Fibroblast of the conjunctiva (primary cell): ENCODE measurements at regions not wholly inside any gene's neighbourhood (a gene's known extent, or its start where the extent isn't known, plus 50 kb on each side); places are given as distances from the start of the nearest gene placed in this dataset.
A peak's percentile ranks its signal among the peaks of the same experiment; 100 is the strongest.

ENCODE experiments used
- DNase-seq: peaks from one replicate; pipeline ENCODE4 v3.0.0-alpha.2; 2010; ENCODE audit warnings: low read depth

DNA sequence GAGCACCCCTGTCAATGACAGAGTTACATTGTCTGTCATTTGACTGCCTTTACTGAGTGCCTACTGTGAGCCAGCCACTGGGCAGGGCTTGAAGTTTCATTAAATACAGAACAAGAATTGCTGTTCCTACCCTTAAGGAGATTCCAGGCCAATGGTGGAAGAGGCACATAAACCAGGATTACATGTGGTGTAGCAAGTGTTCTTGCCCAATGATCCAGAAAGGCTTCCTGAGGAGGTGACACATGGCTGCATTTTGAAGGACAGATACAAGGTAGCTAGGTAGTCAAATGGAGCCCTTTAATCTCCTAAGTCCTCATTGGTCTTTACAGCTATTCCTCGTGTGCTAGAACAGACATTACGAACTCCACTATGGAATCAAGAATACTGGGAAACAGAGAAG is 312.7 kb downstream of the ETAA1 start:
- DNase-seq, result no peak

DNA sequence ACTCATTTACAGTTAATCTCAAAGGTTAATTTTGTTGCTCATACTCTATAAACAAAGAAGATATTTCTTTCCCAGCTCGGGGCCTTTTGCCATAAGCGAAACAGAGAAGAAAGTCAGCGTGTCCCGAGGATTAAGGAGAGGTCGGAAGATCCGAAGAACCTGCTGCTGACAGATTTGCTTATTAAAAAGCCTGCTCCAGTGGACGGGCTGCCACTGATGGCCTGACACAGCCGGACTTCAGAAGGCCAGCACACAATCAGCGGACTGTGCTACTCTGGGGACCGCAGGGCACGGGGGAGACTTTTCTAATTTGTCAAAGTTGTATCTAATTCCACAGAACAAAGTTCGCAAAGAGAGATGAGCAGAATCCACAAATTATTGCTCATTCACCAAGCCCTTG is 315.4 kb downstream of the ETAA1 start:
- no peak for DNase-seq

DNA sequence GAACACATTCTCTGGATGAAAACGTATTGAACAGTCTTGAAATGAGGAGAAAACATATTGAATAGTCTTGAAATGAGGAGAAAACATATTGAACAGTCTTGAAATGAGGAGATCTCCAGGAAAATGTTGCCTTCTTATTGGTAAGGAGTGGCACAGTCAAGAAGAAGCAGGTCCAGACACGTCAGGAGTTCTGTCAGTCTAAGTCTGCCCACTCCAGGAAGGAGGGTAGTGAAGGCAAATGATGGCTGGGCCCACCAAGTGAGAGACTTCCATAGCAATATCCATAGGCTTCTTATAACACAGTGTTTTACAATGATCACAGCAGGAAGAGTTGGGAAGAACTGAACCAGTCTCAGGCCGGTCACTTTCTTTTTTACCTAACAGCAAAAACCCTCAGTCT is 316.2 kb downstream of the ETAA1 start:
- no peak for DNase-seq

DNA sequence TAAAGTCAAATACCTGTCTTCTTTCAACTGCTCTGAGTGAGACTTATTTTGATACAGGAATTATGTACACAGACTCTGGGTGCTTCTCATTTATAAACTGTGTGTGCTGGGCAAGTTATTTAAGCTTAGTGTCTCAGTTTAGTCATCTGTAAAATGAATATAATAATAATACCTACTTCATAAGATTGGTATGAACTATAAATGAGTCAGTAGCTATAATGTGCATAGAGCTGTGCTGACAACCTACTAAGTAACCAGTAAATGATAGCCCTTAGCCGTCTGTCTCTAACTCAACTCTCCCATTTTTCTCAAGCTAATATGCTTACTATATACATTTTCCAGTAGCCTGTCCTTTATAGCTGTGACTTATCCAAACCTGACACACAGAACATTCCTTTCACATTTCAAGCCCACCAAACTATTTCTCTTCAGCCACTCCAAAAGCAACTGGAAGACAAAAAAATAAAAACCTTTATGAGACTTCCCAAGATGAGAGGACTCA is 319.8 kb downstream of the ETAA1 start:
- no peak for DNase-seq

DNA sequence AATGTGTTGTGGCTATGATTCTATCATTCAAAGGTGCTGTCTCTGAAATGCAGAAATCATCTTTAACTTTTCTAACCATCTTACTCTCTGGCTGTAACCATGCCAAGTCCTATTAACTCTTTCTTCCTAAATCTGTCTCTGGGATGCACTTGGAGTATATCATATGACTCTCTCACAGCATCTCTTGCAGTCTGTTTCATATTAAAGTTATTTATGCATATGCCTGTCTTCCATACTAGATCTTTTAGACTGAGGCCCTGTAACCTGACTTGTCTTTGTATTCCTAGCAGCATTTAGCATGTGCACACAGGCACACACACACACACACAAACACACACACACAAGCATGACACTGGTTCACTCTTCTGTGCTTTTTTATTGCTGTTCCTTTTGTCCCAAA is 320.6 kb downstream of the ETAA1 start:
- no peak for DNase-seq

DNA sequence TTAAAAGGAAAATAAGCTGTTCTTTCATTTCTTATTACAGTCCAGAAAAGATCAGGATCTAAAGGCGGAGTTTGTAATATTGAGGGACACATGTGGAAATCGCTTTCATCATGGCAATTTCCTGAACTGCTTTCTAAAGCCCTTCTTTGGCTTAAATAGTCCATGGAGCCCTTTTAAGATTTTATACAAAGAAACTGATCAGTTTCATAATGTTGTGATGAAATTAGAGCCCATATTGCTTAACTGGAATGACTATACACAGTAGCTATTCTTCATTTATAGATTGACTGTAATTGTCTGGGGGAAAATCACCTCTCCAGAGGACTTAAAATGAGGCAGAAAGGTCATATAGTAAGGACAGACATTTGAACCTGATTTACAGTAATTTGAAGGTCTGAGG is 322.2 kb downstream of the ETAA1 start:
- no peak for DNase-seq

DNA sequence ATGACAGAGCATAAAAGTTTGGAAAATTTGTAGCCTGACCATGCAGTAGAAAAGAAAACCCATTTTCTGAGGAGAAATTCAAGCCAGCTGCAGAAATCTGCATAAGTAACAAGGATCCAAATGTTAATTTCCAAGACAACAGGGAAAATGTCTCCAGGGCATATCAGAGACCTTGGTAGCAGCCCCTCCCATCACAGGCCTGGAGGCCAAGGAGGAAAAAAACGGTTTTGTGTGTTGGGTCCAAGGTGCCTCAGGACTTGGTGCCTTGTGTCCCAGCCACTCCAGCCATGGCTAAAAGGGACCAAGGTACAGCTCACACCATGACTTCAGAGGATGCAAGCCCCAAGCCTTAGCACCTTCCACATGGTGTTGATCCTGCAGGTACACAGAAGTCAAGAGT is 324.4 kb downstream of the ETAA1 start:
- DNase-seq, result no peak

DNA sequence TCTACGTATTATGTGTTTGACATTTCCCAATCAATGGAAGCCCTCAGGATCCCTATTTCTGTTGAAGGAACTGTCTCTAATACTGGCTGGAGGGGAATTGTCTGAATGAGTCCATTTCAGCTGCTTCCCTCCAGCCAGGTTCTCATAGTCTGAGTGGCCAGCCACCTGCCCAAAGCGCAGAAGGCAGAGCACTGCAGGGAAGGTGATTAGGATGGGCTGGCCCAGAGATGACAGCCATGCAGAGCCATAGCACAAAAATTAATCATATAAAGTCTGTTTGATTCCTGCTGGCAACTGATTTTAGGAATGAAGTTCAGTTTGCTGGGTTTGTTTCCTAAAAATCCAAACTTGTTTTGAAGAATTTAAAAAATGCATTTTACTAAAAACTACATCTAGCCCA is 327.1 kb downstream of the ETAA1 start:
- no peak for DNase-seq

DNA sequence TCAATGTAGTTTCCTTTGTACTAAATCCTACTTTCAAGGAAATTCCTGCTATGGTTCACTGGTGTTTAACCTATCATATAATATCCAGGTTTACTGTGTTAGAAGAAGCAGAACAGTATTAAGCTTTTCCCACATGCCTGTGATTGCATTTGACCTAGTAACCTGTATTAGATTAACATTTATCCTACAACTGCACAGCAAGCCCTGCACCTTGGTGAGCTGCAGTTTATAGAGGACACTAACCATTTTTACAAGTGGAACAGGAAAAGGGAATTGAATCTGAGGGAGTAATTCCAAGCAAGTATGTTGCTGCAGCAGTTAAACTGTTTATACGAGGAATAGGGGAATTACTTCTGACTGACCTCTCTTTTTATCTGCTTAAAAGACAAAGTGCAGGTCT is 328.6 kb downstream of the ETAA1 start:
- no peak for DNase-seq

DNA sequence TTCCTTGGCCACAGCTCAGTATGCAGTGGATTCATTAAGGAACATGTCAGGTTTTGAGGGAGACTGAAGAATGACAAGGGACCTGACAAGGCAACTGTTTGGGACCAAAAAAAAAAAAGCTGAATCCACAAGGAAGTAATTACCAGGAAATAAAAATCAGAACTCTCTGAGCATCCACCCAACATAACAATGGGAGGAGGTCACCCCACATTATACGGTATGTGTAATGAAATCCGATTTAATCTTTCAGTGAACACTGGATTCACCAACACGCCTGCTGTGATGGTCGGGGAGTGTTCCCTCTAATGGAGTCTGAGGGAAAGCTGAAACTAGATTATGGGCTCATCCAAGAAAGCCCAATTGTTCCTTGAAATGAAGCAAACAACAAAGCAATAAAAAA is 329.3 kb downstream of the ETAA1 start:
- no peak for DNase-seq

DNA sequence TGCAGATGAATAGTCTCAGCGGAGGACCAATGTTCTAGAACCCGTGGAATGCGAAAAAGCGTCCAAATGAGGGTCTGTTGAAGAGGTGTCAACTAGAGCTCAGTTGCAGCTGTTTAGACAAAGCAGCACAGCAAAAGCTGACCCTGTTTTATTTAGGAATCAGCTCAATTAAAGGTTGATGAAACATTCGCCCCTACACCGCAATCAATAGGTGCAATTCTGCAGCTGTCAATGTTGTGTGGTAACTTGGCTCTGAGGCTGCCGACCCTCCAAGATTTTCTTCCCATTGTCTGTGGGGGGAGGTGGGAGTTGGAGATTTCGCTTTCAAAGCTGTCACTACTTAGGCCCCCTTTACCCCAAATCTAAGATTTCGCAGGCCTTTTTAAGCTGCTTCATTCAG is 330.0 kb downstream of the ETAA1 start:
- no peak for DNase-seq

DNA sequence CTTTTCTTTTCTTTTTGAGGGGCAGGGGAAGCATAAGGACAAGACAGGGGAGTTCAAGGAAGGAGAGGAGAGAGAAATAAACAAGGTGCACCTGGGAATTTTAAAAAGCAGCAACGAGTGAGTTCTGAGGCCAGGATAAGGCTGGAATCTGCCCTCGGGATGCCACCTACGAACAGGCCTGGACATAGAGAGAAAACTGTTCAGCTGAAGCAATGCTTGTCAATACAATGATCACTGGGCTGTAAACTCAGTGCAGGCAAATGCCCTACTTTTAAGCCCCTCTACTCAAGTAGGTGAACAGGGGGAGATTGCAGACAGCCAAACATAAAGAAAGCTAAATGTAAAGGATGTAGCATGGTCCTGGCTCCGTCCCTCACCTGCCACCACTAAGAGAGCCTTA is 330.5 kb downstream of the ETAA1 start:
- no peak for DNase-seq

DNA sequence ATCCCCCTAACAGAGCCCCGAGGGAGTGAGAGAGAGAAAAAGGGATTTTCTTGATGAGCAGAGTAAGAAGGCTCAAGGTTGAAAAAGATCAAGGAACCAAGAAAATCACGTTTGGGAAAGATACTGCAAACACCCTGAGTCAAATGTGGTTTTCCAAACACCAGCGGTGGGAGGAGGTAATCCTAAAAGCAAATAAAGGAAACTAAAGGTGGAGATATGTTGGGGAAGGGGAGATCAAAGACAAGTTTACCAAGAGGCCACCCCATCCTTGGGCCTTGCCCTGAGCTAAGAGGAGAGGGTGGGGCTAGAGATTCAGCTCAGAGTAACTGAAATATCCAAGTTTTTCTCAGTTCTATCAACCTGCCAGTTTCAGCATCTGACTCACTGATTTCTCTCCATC is 332.3 kb downstream of the ETAA1 start:
- DNase-seq, result no peak

DNA sequence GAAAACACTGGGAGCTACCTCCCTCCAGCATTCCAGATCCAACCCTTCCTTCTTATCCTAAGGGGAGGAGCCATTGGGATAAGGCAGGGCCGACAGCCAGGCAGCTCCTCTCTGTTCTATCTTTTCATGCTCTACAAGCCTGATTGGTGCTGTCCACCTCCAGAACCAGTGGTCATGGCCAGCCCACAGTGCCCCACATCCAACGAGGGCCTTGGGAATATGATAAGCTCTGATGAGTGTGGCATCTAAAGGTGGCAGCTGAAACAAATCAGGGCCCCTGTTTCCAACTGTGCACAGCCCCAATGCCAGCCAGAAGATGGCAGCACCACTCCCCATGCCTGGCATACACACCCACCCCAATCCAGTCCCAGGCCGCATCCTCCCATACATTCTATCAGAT is 329.3 kb downstream of the C1D start:
- DNase-seq, result peak; percentile 14

DNA sequence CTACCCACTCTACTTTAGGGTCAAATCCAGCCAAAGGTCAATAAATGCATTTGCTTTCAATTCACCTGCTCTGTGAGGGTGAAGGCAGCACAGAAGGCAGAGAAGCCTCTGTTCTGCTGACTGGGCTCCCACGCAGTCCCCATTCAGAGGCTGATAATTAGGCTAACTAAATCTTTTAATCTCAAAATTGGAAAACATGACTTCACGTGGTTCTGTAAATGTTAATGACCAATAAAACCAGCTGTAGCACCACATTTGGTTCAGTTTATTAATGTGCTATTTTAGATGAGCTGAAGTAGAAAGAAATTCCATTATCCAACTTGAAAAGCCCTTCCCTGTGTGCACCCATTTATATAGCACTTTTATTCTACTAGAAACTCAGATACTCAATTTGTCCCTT is 310.6 kb downstream of the C1D start:
- DNase-seq, result no peak

DNA sequence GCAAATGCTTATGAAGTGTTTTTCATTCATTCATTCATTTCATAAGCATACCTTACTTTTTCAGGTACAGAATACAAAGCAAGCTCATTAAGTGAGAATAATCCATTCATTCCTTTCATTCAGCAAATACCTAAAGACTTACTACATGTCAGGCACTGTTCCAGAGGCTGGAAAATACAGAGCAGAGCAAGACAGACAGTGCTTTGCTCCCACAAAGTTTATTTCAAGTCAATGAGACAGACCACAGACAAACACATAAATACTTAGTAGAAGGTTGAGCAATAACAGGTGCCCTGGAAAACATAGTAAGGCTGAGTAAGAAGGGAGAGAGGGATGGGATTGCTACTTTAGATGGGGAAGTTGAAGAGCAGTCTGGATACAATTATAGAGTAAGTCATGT is 309.8 kb downstream of the C1D start:
- no peak for DNase-seq

DNA sequence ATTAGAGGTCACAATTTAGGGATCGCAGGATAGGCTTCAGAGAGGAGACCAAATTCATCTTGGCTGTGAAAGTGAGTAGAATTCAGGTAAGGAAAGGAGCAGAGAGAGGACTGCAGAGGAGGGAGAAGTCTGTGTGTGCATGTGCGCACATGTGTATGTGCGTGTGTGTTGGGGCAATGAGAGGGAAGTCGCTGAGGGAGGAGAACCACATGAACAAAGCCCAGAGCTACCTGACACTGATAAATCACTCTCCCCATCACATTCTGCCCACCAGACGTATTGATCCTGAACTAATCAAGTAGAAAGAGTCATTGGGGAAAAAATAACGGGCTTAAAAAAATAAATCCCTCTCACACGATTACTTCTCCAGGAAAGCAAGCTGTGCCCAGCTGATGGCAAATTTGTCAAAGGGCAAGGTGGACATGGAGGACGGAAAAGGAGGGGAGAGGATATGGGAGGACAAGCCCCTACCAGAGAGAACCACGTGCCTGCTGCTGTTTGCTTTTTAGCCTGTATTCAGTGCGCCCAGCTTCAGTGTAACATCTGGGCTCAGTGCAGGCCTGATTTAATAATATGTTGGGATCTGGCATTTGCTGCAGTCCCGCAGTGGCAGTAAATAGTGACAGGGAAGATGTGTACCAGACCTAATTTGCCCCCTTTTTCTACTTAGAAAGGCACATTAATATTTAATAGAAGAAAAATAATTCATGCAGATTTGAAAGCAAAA is 307.5 kb downstream of the C1D start:
- no peak for DNase-seq

DNA sequence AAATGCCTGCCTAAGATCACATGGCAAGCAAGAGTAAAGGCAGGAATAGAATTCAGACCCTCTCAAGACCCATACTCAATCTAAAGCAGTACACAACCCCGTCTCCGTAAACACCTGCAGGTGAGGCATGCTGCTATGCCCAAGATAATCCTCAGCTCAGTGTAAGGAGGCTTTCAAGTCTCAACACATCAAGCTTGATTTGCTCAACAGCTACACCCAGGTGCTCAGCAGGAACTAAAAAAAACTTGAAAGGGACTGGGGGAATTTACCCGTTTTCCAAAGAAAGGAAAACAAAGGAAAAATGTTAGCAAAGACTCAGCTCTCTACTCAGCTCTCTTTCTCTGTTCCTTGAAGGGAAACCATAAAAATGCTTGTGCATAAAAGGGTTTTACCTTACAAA is 301.8 kb downstream of the C1D start:
- no peak for DNase-seq

DNA sequence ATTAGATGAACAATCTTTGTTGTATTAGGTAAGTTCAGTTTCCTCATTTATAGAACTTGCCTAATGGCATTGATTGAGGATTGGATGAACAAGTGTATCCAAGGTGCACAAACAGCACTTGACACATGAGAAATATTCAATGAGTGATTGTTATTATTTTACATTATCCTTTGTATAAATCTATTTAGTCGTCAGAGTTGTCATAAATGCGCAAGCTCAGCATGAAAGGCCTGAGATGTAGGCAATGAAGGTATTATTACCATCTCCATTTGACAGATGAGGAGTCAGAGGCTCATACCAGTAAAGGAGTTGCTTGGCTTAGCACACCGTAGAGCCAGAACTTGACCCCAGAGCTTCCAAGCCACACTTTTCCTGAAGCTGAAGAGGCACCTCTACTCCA is 291.4 kb downstream of the C1D start:
- no peak for DNase-seq

DNA sequence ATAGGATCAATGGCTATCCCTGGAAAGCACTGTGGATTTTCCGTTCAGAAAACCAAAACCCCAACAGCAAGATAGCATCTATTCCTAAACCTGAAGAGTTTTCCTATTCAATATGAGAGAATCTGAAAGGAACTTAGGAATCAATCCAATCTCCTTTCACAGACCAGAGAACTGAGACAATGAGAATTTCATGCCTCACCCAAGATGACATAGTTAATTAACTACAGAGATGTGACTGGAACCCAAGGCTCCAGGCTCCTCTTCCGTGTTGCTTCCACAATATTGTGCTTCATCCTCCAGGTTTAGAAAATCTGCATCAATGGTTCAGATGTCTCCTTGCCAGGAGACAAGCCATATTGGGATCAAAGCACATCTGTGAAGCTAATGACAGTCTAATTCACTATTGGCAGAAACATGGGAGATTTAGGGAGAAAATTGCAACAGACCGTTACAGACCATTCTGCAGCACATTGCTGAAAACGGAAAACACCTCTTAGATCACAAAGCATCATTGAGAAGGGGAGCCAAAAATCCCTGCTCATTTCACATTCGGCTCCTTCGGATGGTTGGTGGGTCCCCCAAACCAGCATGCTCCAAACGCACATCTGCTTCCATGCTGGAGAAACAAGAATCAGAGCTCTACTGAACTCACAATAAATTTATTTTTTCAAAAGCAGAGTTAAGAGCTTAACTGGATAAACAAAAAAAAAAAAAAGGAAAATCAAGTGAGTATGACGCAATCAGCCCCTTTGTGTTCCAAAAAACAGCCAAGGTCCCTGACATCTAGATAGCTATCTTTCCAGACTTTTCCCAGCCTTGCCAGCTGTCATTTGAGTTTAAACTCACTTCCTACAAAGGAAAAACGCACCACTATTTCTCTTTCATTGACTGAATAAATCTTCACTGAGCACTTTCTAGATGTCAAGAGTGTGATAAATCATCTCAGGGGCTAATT is 290.3 kb downstream of the C1D start:
- DNase-seq, result no peak

DNA sequence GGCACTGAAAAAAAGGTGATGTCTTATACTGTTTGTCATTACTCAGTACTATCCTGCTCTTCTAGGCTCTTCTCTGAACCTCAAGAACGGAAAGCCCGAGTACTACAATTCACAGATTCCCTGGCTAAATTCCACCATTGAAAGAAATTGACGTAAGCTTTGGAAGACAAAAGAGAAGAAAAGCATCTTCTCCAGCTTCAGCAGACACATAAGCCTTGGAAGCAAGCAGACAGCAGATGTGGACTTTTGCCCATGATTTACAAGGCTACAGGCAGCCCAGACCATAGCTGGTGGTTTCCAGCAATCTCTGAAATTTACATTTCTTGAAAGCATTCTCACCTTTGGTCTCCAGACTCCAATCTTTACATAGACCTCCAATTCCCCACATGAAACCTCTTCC is 289.0 kb downstream of the C1D start:
- DNase-seq, result no peak

DNA sequence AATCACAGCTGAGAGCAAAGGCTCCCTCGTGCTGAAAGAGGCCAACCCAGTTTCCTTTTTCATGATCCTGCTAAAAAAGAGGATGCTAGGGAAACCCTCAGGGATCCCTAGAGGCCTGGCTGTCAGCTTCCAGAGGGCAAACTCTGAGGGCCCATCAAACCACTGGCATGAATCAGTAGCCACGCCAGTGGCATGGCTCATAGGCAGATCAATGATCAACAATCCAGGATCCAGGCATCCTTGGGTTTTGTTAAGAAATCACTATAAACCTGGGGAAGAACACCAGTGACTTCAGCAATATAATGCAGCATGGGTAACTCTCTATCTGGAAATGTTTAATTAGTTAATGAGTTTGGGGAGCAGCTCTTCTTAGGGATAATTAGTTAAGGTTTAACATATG is 286.5 kb downstream of the C1D start:
- DNase-seq, result no peak

DNA sequence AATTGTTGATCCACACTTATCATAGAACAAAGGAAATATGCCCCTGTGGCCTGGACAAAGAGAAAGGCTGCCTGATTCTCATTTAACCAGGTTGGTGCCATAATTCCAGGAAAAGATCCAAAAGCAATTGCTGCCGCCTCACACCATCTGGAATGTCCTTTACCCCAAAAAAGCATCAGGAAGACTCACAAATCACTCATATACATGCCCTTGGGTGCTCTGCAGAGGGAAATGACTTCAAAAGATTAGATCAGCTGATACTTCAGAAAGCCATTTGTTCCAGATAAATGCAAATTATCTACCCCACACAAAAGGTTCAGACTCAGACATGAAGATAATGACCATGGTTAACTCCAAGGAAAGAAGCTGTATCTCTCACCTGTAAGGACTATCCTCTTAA is 285.8 kb downstream of the C1D start:
- no peak for DNase-seq
